Endothelial cell of umbilical vein (primary cell): ENCODE measurements at regions not wholly inside any gene's neighbourhood (a gene's known extent, or its start where the extent isn't known, plus 50 kb on each side); places are given as distances from the start of the nearest gene placed in this dataset.

Experiments
- BruUV-seq: library from RNA; stranded (reverse); fragments of 400-500 nt; replicated peaks from 2 replicates; lab custom pipeline; 2021; lab: Mats Ljungman, UMichigan
- CTCF ChIA-PET: fragments of 300-600, 350-600 bp; sonication (Branson Sonifier 250); formaldehyde crosslinking; loops from one replicate; lab custom pipeline; 2021; ENCODE audit warnings: antibody characterized with exemption, inconsistent platforms; lab: Charles Lee
- POLR2A ChIA-PET: fragments of 300-600, 350-600 bp; sonication (Branson Sonifier 250); formaldehyde crosslinking; loops from one replicate; lab custom pipeline; 2021; ENCODE audit warnings: antibody characterized with exemption, inconsistent platforms; lab: Charles Lee
- DNase-seq: peaks from one replicate; pipeline ENCODE4 v3.0.0-alpha.2; 2011; ENCODE audit warnings: low read depth, low spot score
- FAIRE-seq: peaks from 2 replicates; lab custom pipeline; 2011; peaks lifted over from hg19 to GRCh38; lab: Jason Lieb, UNC
- H2AFZ ChIP-seq: 2 replicates; pipeline ENCODE4 v1.6.0; 2012; ENCODE audit warnings: low read depth, low read length, control low read depth, inconsistent platforms
- H3K27ac ChIP-seq: 2 replicates; pipeline ENCODE4 v1.5.1; 2011; ENCODE audit warnings: low read depth, mild to moderate bottlenecking, control low read depth, low read length, moderate library complexity; ENCODE audit not compliant: insufficient read depth
- H3K27me3 ChIP-seq, 2 experiments: 2 replicates each; pipeline versions ENCODE4 v1.6.0 to v1.6.1; 2011; ENCODE audit warnings: low read length in 2 of 2, mixed read lengths in 1 of 2; ENCODE audit not compliant: control insufficient read depth in 2 of 2, insufficient read depth in 2 of 2
- H3K36me3 ChIP-seq, 2 experiments: 2 replicates in 1 of 2; 3 replicates in 1 of 2; pipeline ENCODE4 v1.5.1; 2011; ENCODE audit warnings: low read length in 2 of 2, mild to moderate bottlenecking in 1 of 2, moderate library complexity in 1 of 2; ENCODE audit not compliant: control insufficient read depth in 2 of 2, insufficient read depth in 2 of 2; ENCODE audit errors: extremely low read depth in 1 of 2
- H3K4me1 ChIP-seq: 3 replicates; pipeline ENCODE4 v1.5.1; 2011; ENCODE audit warnings: mild to moderate bottlenecking, low read length; ENCODE audit not compliant: control insufficient read depth, insufficient read depth; ENCODE audit errors: extremely low read depth
- H3K4me2 ChIP-seq: 2 replicates; pipeline ENCODE4 v1.6.1; 2011; ENCODE audit warnings: low read length, control low read depth, mixed read lengths; ENCODE audit not compliant: insufficient read depth
- H3K4me3 ChIP-seq, 3 experiments: fragments of 200-600 bp in 1 of 3; sonication (generic), shearing (Covaris generic) in 1 of 3; replicated peaks in 1 of 3; 2 replicates each; pipeline ENCODE4 v1.5.1; 2011 to 2016; ENCODE audit warnings: control low read depth in 3 of 3, low read length in 3 of 3, mild to moderate bottlenecking in 2 of 3, inconsistent platforms in 1 of 3, low read depth in 1 of 3, moderate library complexity in 1 of 3; ENCODE audit not compliant: insufficient read depth in 1 of 3
- H3K79me2 ChIP-seq: 2 replicates; pipeline ENCODE4 v1.6.0; 2012; ENCODE audit warnings: low read length, inconsistent platforms; ENCODE audit not compliant: control insufficient read depth, insufficient read depth
- H3K9ac ChIP-seq: replicated peaks from 2 replicates; pipeline ENCODE3; 2011; ENCODE audit warnings: low read length, control low read depth; ENCODE audit not compliant: insufficient read depth; ENCODE audit errors: extremely low read depth
- H3K9me1 ChIP-seq: replicated peaks from 3 replicates; pipeline ENCODE4 v1.6.0; 2011; ENCODE audit warnings: mild to moderate bottlenecking, low read length; ENCODE audit not compliant: control insufficient read depth, insufficient read depth; ENCODE audit errors: extremely low read depth
- H3K9me3 ChIP-seq: replicated peaks from 2 replicates; pipeline ENCODE4 v1.5.1; 2012; ENCODE audit warnings: low read length, inconsistent platforms; ENCODE audit not compliant: control insufficient read depth, insufficient read depth
- H4K20me1 ChIP-seq: replicated peaks from 2 replicates; pipeline ENCODE3; 2011; ENCODE audit warnings: mild to moderate bottlenecking, low read length; ENCODE audit not compliant: control insufficient read depth, insufficient read depth; ENCODE audit errors: extremely low read depth
- CTCF ChIP-seq, 2 donors: IDR thresholded peaks; 1 replicate in 1 of 2; 2 replicates in 1 of 2; pipeline ENCODE4 v1.5.1; 2011; ENCODE audit warnings: low read length in 2 of 2, mild to moderate bottlenecking in 2 of 2, moderate library complexity in 2 of 2, control low read depth in 1 of 2, inconsistent platforms in 1 of 2, low read depth in 1 of 2; ENCODE audit not compliant: insufficient read depth in 1 of 2; ENCODE audit errors: extremely low read depth in 1 of 2
- EZH2 ChIP-seq: IDR thresholded peaks from 2 replicates; pipeline ENCODE4 v1.6.1; 2012; ENCODE audit warnings: borderline replicate concordance, low read depth, mild to moderate bottlenecking, moderate library complexity, low read length, inconsistent platforms; ENCODE audit not compliant: severe bottlenecking
- FOS ChIP-seq: IDR thresholded peaks from 2 replicates; pipeline ENCODE4 v1.6.1; 2011; ENCODE audit warnings: mild to moderate bottlenecking, low read length, moderate library complexity, borderline replicate concordance; ENCODE audit not compliant: insufficient read depth
- GATA2 ChIP-seq: IDR thresholded peaks from 2 replicates; pipeline ENCODE4 v1.7.0; 2011; ENCODE audit warnings: low read depth, mild to moderate bottlenecking, moderate library complexity, mixed read lengths, low read length; ENCODE audit not compliant: insufficient read length, insufficient read depth
- JUN ChIP-seq: IDR thresholded peaks from 2 replicates; pipeline ENCODE4 v1.6.1; 2011; ENCODE audit warnings: borderline replicate concordance, low read depth; ENCODE audit not compliant: insufficient read length, insufficient read depth
- MYC ChIP-seq: IDR thresholded peaks from one replicate; pipeline ENCODE4 v1.6.1; 2011; ENCODE audit warnings: mild to moderate bottlenecking, low read depth, low read length
- POLR2A ChIP-seq: IDR thresholded peaks from 2 replicates; pipeline ENCODE4 v1.6.1; 2012; ENCODE audit warnings: low read depth, mild to moderate bottlenecking, control low read depth, low read length
- POLR2AphosphoS5 ChIP-seq: IDR thresholded peaks from 2 replicates; pipeline ENCODE4 v1.6.1; 2012; ENCODE audit warnings: low read depth, mild to moderate bottlenecking, control low read depth, low read length, moderate library complexity; ENCODE audit not compliant: insufficient read depth
- dilution Hi-C: fragments of 300-500 bp; cut with MboI; formaldehyde crosslinking; loops from one replicate; pipeline ENCODE4 v1.15.0; 2019; ENCODE audit warnings: low sequenced_read_pairs; ENCODE audit not compliant: extremely low pct_ligation_motif_present
- intact Hi-C: fragments of 100-400 bp; cut with micrococcal nuclease; formaldehyde crosslinking; loops from one replicate; pipeline ENCODE4 v1.10.0; 2022
- TF ChIP-seq, protein P1 (sequence below): IDR thresholded peaks from 2 replicates; pipeline ENCODE4 v1.6.1; 2011; ENCODE audit not compliant: insufficient read depth, insufficient read length

DNA sequence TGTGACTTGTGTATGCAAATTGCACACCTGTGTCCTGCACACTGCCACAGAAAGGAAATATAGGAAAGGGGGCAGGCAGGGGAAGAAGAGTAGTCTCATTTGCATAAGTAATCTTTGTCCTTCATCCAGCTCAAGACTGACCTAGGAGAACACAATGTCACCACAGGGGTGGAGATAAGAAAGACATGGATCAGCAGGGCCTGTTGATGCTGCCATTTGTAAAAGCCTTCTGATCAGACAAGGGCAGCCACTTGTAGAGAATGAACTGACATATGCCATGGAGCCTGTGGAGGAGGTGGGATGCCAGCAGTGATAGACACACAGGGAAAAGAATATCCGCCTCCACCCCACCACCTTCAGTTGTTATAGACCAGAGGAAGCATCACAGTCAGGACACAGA, 528.9 kb downstream of the HTR7 start:
- dilution Hi-C loops (no loop called here), intact Hi-C loops (no loop called here)
- DNase-seq (no peak), FAIRE-seq (no peak)
- ChIA-PET POLR2A (no interaction called here), CTCF (no interaction called here)
- Histone ChIP-seq H3K4me3 (no peak overlapping the region), H2AFZ (no peak overlapping the region), H4K20me1 (no peaks in the 10 kb centered on the region), H3K4me2 (no peak overlapping the region), H3K79me2 (no peaks in the 10 kb centered on the region), H3K4me1 (no peaks in the 10 kb centered on the region), H3K27ac (no peak overlapping the region), H3K9me1 (no peaks in the 10 kb centered on the region), H3K9ac (no peak overlapping the region), H3K36me3 (no peaks in the 10 kb centered on the region), H3K9me3 (no peaks in the 10 kb centered on the region), H3K27me3 (peaks cover 0 to 3% of the 10 kb centered on the region in 2 experiments)
- no TSS peak for BruUV-seq
- TF ChIP-seq CTCF (IDR thresholded peaks at IDR 0.05; ENCODE audit: extremely low read depth in 1 of 2, insufficient read depth in 1 of 2, low read depth in 1 of 2, low read length in 2 of 2) (no peak), GATA2 (no peak), EZH2 (no peak), MYC (no peak), FOS (no peak), JUN (no peak), POLR2AphosphoS5 (no peak), POLR2A (no peak)
- TF ChIP-seq, protein P1, sequence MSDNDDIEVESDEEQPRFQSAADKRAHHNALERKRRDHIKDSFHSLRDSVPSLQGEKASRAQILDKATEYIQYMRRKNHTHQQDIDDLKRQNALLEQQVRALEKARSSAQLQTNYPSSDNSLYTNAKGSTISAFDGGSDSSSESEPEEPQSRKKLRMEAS = no peak
